ENCODE measurements at regions not wholly inside any gene's neighbourhood (a gene's known extent, or its start where the extent isn't known, plus 50 kb on each side); places are given as distances from the start of the nearest gene placed in this dataset.

GRCh38 chr1:81600363-81600762 lies 200.4 kb upstream of the ADGRL2 start:
- Histone ChIP-seq H3K27me3 (ENCODE audit: control insufficient read depth, insufficient read depth, low read length) (no peaks in the 10 kb centered on the region), H3K4me3 (ENCODE audit: low read depth, low read length) (no peak overlapping the region), H3K27ac (ENCODE audit: low read depth, low read length) (no peak overlapping the region), H3K9me3 (ENCODE audit: control insufficient read depth, insufficient read depth, low read length) (no peaks in the 10 kb centered on the region), H3K36me3 (ENCODE audit: control insufficient read depth, insufficient read depth, low read length) (no peaks in the 10 kb centered on the region), H3K9ac (ENCODE audit: low read depth, low read length) (no peak overlapping the region), H3K4me1 (ENCODE audit: control insufficient read depth, insufficient read depth, low read length) (peaks cover 22% of the 10 kb centered on the region)

- no peak overlapping the region for H3K4me3 ChIP-seq (ENCODE audit: low read depth, low read length)
- no peaks in the 10 kb centered on the region for H3K36me3 ChIP-seq (ENCODE audit: control insufficient read depth, insufficient read depth, low read length)
- H3K27ac ChIP-seq (ENCODE audit: low read depth, low read length): no peak overlapping the region
- peaks cover 11% of the 10 kb centered on the region; the same call in 1 of the 2 replicates for H3K4me1 ChIP-seq (ENCODE audit: control insufficient read depth, insufficient read depth, low read length)
- no peaks in the 10 kb centered on the region for H3K9me3 ChIP-seq (ENCODE audit: control insufficient read depth, insufficient read depth, low read length)
- no peak overlapping the region for H3K9ac ChIP-seq (ENCODE audit: low read depth, low read length)
- no peaks in the 10 kb centered on the region for H3K27me3 ChIP-seq (ENCODE audit: control insufficient read depth, insufficient read depth, low read length)
These were observed 202.1 kb upstream of the ADGRL2 start for GRCh38 chr1:81598623-81599022.

GRCh38 chr1:81597720-81598426 lies 202.9 kb upstream of the ADGRL2 start:
- no peaks in the 10 kb centered on the region for H3K36me3 ChIP-seq (ENCODE audit: control insufficient read depth, insufficient read depth, low read length)
- no peak overlapping the region for H3K27ac ChIP-seq (ENCODE audit: low read depth, low read length)
- peaks cover 11% of the 10 kb centered on the region; the same call in 1 of the 2 replicates for H3K4me1 ChIP-seq (ENCODE audit: control insufficient read depth, insufficient read depth, low read length)
- no peak overlapping the region for H3K4me3 ChIP-seq (ENCODE audit: low read depth, low read length)
- H3K27me3 ChIP-seq (ENCODE audit: control insufficient read depth, insufficient read depth, low read length): no peaks in the 10 kb centered on the region
- H3K9me3 ChIP-seq (ENCODE audit: control insufficient read depth, insufficient read depth, low read length): no peaks in the 10 kb centered on the region
- H3K9ac ChIP-seq (ENCODE audit: low read depth, low read length): no peak overlapping the region

- no peaks in the 10 kb centered on the region for H3K36me3 ChIP-seq (ENCODE audit: control insufficient read depth, insufficient read depth, low read length)
- no peak overlapping the region for H3K4me3 ChIP-seq (ENCODE audit: low read depth, low read length)
- peaks cover 11% of the 10 kb centered on the region; the same call in 1 of the 2 replicates for H3K4me1 ChIP-seq (ENCODE audit: control insufficient read depth, insufficient read depth, low read length)
- H3K9me3 ChIP-seq (ENCODE audit: control insufficient read depth, insufficient read depth, low read length): no peaks in the 10 kb centered on the region
- no peaks in the 10 kb centered on the region for H3K27me3 ChIP-seq (ENCODE audit: control insufficient read depth, insufficient read depth, low read length)
- H3K27ac ChIP-seq (ENCODE audit: low read depth, low read length): no peak overlapping the region
- H3K9ac ChIP-seq (ENCODE audit: low read depth, low read length): no peak overlapping the region
These were observed 204.4 kb upstream of the ADGRL2 start for GRCh38 chr1:81596341-81596740.

DNA sequence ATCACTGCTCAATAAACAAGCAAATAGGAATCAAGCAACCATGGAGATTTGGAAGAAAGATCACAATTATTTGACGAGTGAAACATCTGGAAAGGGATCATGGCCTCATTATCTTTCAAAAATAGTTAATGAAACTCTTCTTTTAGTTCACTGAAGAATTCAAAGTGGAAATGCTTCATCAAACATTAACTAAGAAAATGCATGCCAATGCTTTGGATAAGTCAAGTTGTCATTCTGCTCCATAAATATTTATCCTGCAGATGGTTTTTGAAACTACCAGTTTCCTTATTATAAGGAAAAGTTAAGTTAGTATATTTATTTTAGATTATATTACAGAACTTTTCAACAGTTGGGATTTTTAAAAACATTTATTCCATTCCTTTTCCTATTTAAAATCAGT lies 206.5 kb upstream of the ADGRL2 start:
- Histone ChIP-seq H3K4me3 (ENCODE audit: low read depth, low read length) (no peak overlapping the region), H3K9ac (ENCODE audit: low read depth, low read length) (no peak overlapping the region), H3K36me3 (ENCODE audit: control insufficient read depth, insufficient read depth, low read length) (no peaks in the 10 kb centered on the region), H3K9me3 (ENCODE audit: control insufficient read depth, insufficient read depth, low read length) (no peaks in the 10 kb centered on the region), H3K4me1 (ENCODE audit: control insufficient read depth, insufficient read depth, low read length) (peaks cover 11% of the 10 kb centered on the region; the same call in 1 of the 2 replicates), H3K27ac (ENCODE audit: low read depth, low read length) (no peak overlapping the region), H3K27me3 (ENCODE audit: control insufficient read depth, insufficient read depth, low read length) (no peaks in the 10 kb centered on the region)

- no peaks in the 10 kb centered on the region for H3K27me3 ChIP-seq (ENCODE audit: control insufficient read depth, insufficient read depth, low read length)
- no peak overlapping the region for H3K27ac ChIP-seq (ENCODE audit: low read depth, low read length)
- no peak overlapping the region for H3K4me3 ChIP-seq (ENCODE audit: low read depth, low read length)
- H3K36me3 ChIP-seq (ENCODE audit: control insufficient read depth, insufficient read depth, low read length): no peaks in the 10 kb centered on the region
- 0 out of 2 replicates have a peak, but pooled peaks cover 3% of the 10 kb centered on the region for H3K4me1 ChIP-seq (ENCODE audit: control insufficient read depth, insufficient read depth, low read length)
- H3K9ac ChIP-seq (ENCODE audit: low read depth, low read length): no peak overlapping the region
- H3K9me3 ChIP-seq (ENCODE audit: control insufficient read depth, insufficient read depth, low read length): no peaks in the 10 kb centered on the region
These were observed 208.5 kb upstream of the ADGRL2 start for GRCh38 chr1:81592233-81592632.

DNA sequence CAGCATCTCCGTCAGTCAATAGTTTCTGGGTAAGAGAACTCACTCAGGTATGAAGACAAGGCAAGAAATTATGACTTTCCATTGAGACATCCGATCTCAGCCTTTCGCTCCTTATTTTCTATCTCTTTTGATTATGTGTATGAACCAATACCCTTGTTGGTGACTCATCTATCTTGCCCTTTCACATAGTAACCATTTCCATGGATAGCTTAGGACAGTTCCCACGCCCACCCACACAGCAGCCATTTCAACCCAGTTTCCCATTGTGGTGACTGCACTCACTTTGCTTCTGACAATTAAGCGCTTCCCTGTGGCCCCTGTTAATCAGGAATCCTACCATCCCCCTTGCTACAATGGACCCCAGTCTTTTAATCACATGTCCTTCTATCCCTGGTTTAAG lies 210.6 kb upstream of the ADGRL2 start:
- no peak overlapping the region for H3K4me3 ChIP-seq (ENCODE audit: low read depth, low read length)
- H3K9ac ChIP-seq (ENCODE audit: low read depth, low read length): no peak overlapping the region
- no peaks in the 10 kb centered on the region for H3K27me3 ChIP-seq (ENCODE audit: control insufficient read depth, insufficient read depth, low read length)
- H3K4me1 ChIP-seq (ENCODE audit: control insufficient read depth, insufficient read depth, low read length): no peaks in the 10 kb centered on the region
- no peak overlapping the region for H3K27ac ChIP-seq (ENCODE audit: low read depth, low read length)
- no peaks in the 10 kb centered on the region for H3K36me3 ChIP-seq (ENCODE audit: control insufficient read depth, insufficient read depth, low read length)
- no peaks in the 10 kb centered on the region for H3K9me3 ChIP-seq (ENCODE audit: control insufficient read depth, insufficient read depth, low read length)

DNA sequence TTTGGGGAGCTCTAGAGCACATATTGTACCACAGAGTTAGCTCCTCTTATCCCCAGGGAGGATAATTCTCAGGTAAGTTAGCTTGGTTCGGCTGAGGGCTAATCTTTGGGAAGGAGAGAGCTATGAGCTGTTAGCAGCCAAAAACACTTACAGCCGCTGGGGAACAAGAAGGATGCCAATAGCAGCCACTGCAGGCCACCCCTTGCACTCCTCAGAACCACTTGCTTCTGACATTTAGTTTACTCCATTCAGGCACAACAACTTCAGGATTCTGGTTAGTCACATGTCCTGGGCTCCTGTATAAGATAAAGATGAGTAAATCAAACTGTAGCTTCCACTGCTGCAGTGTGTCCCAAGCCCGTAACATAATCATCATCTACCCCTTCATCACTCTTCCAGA lies 212.6 kb upstream of the ADGRL2 start:
- Histone ChIP-seq H3K4me3 (ENCODE audit: low read depth, low read length) (no peak overlapping the region), H3K9ac (ENCODE audit: low read depth, low read length) (no peak overlapping the region), H3K36me3 (ENCODE audit: control insufficient read depth, insufficient read depth, low read length) (no peaks in the 10 kb centered on the region), H3K27ac (ENCODE audit: low read depth, low read length) (no peak overlapping the region), H3K4me1 (ENCODE audit: control insufficient read depth, insufficient read depth, low read length) (no peaks in the 10 kb centered on the region), H3K27me3 (ENCODE audit: control insufficient read depth, insufficient read depth, low read length) (no peaks in the 10 kb centered on the region), H3K9me3 (ENCODE audit: control insufficient read depth, insufficient read depth, low read length) (no peaks in the 10 kb centered on the region)

GRCh38 chr1:81587426-81587825 lies 213.3 kb upstream of the ADGRL2 start:
- no peak overlapping the region for H3K4me3 ChIP-seq (ENCODE audit: low read depth, low read length)
- no peaks in the 10 kb centered on the region for H3K36me3 ChIP-seq (ENCODE audit: control insufficient read depth, insufficient read depth, low read length)
- no peak overlapping the region for H3K9ac ChIP-seq (ENCODE audit: low read depth, low read length)

GRCh38 chr1:81585371-81585770 lies 215.4 kb upstream of the ADGRL2 start:
- H3K36me3 ChIP-seq (ENCODE audit: control insufficient read depth, insufficient read depth, low read length): no peaks in the 10 kb centered on the region
- H3K27ac ChIP-seq (ENCODE audit: low read depth, low read length): no peak overlapping the region
- H3K9ac ChIP-seq (ENCODE audit: low read depth, low read length): no peak overlapping the region

More at GRCh38 chr1:81587426-81587825, 213.3 kb upstream of the ADGRL2 start:
- no peaks in the 10 kb centered on the region for H3K9me3 ChIP-seq (ENCODE audit: control insufficient read depth, insufficient read depth, low read length)
- H3K27ac ChIP-seq (ENCODE audit: low read depth, low read length): no peak overlapping the region
- no peaks in the 10 kb centered on the region for H3K4me1 ChIP-seq (ENCODE audit: control insufficient read depth, insufficient read depth, low read length)
- no peaks in the 10 kb centered on the region for H3K27me3 ChIP-seq (ENCODE audit: control insufficient read depth, insufficient read depth, low read length)

GRCh38 chr1:81584398-81584797 lies 216.3 kb upstream of the ADGRL2 start:
- Histone ChIP-seq H3K9me3 (ENCODE audit: control insufficient read depth, insufficient read depth, low read length) (no peaks in the 10 kb centered on the region), H3K4me3 (ENCODE audit: low read depth, low read length) (no peak overlapping the region), H3K9ac (ENCODE audit: low read depth, low read length) (no peak overlapping the region), H3K27ac (ENCODE audit: low read depth, low read length) (no peak overlapping the region), H3K27me3 (ENCODE audit: control insufficient read depth, insufficient read depth, low read length) (no peaks in the 10 kb centered on the region), H3K4me1 (ENCODE audit: control insufficient read depth, insufficient read depth, low read length) (peaks cover 14% of the 10 kb centered on the region), H3K36me3 (ENCODE audit: control insufficient read depth, insufficient read depth, low read length) (no peaks in the 10 kb centered on the region)

More at GRCh38 chr1:81585371-81585770, 215.4 kb upstream of the ADGRL2 start:
- no peak overlapping the region for H3K4me3 ChIP-seq (ENCODE audit: low read depth, low read length)
- no peaks in the 10 kb centered on the region for H3K9me3 ChIP-seq (ENCODE audit: control insufficient read depth, insufficient read depth, low read length)
- H3K4me1 ChIP-seq (ENCODE audit: control insufficient read depth, insufficient read depth, low read length): peaks cover 4% of the 10 kb centered on the region; the same call in 1 of the 2 replicates
- no peaks in the 10 kb centered on the region for H3K27me3 ChIP-seq (ENCODE audit: control insufficient read depth, insufficient read depth, low read length)

Measured in HUES48 (cell line).